CD4-positive, alpha-beta T cell (primary cell): ENCODE measurements at regions not wholly inside any gene's neighbourhood (a gene's known extent, or its start where the extent isn't known, plus 50 kb on each side); places are given as distances from the start of the nearest gene placed in this dataset.

Source experiments
- ATAC-seq: fragments of 200-7000 bp; cut with Tn5 transposase; one replicate; pipeline ENCODE4 v1.10.0; 2022; ENCODE audit warnings: mild to moderate bottlenecking; ENCODE audit not compliant: poor library complexity
- CTCF ChIA-PET: fragments of 350-600 bp; sonication (Branson Sonifier 250); formaldehyde crosslinking; loops from one replicate; lab custom pipeline; 2021; ENCODE audit warnings: antibody characterized with exemption, inconsistent platforms; lab: Charles Lee
- POLR2A ChIA-PET: fragments of 350-600 bp; sonication (Branson Sonifier 250); formaldehyde crosslinking; loops from one replicate; lab custom pipeline; 2021; ENCODE audit warnings: antibody characterized with exemption, inconsistent platforms; lab: Charles Lee
- DNase-seq, 14 experiments: peaks; one replicate each; pipeline ENCODE4 v3.0.0-alpha.2; 2013 to 2020; ENCODE audit warnings: mixed read lengths in 2 of 14
- H3K27ac ChIP-seq, 2 donors: one replicate each; pipeline versions ENCODE4 v1.5.1 to v1.7.0; 2013; ENCODE audit warnings: low read length in 2 of 2, low read depth in 1 of 2, mild to moderate bottlenecking in 1 of 2
- H3K27me3 ChIP-seq, 2 experiments: 1 replicate in 1 of 2; 2 replicates in 1 of 2; pipeline versions ENCODE4 v1.6.1 to v1.7.0; 2013; ENCODE audit warnings: low read length in 2 of 2, control low read depth in 1 of 2, mild to moderate bottlenecking in 1 of 2, moderate library complexity in 1 of 2; ENCODE audit not compliant: insufficient read depth in 2 of 2, control insufficient read depth in 1 of 2
- H3K36me3 ChIP-seq: one replicate; pipeline ENCODE4 v1.6.1; 2013; ENCODE audit warnings: low read length, control low read depth; ENCODE audit not compliant: insufficient read depth
- H3K4me1 ChIP-seq: one replicate; pipeline ENCODE4 v1.6.1; 2013; ENCODE audit warnings: low read length, control low read depth; ENCODE audit not compliant: insufficient read depth
- H3K4me3 ChIP-seq: one replicate; pipeline ENCODE4 v1.5.1; 2013; ENCODE audit warnings: mild to moderate bottlenecking, low read length, moderate library complexity
- H3K9me3 ChIP-seq, 2 experiments: 1 replicate in 1 of 2; 2 replicates in 1 of 2; pipeline versions ENCODE4 v1.6.1 to v1.7.0; 2013; ENCODE audit warnings: low read length in 2 of 2, mild to moderate bottlenecking in 2 of 2, control low read depth in 1 of 2, moderate library complexity in 1 of 2; ENCODE audit not compliant: control insufficient read depth in 1 of 2, insufficient read depth in 1 of 2
- H3K27ac Mint-ChIP-seq: one replicate; pipeline ENCODE4 v1.8.0; 2020; ENCODE audit warnings: mixed read lengths
- H3K27me3 Mint-ChIP-seq: one replicate; pipeline ENCODE4 v1.8.0; 2021; ENCODE audit warnings: mixed read lengths
- H3K36me3 Mint-ChIP-seq: one replicate; pipeline ENCODE4 v1.8.0; 2021; ENCODE audit warnings: low read depth, mixed read lengths
- H3K4me1 Mint-ChIP-seq: one replicate; pipeline ENCODE4 v1.8.0; 2021; ENCODE audit warnings: low read depth, mixed read lengths
- H3K4me3 Mint-ChIP-seq: one replicate; pipeline ENCODE4 v1.8.0; 2020; ENCODE audit warnings: mild to moderate bottlenecking, mixed read lengths
- H3K9me3 Mint-ChIP-seq: one replicate; pipeline ENCODE4 v1.8.0; 2020; ENCODE audit warnings: mixed read lengths
- intact Hi-C, 2 experiments: fragments of 100-400 bp; cut with DNase I in 1 of 2; cut with micrococcal nuclease in 1 of 2; formaldehyde crosslinking; loops; one replicate each; pipeline versions ENCODE4 v1.15.1 to v1.9.0; 2023 to 2025; cut with DNase I, micrococcal nuclease
- TF ChIP-seq, protein P1 (sequence below): fragments of 200-600 bp; IDR thresholded peaks from one replicate; pipeline ENCODE4 v1.8.0; 2022; ENCODE audit warnings: antibody characterized with exemption, mild to moderate bottlenecking

- DNase-seq (no peak), ATAC-seq (no peak)
- Histone ChIP-seq H3K9me3 (no peaks in the 10 kb centered on the region), H3K36me3 (no peaks in the 10 kb centered on the region), H3K4me1 (no peaks in the 10 kb centered on the region), H3K27me3 (no peaks in the 10 kb centered on the region), H3K4me3 (no peak overlapping the region), H3K27ac (no peak overlapping the region)
- H3K27ac Mint-ChIP-seq = no peak overlapping the region
- H3K4me3 Mint-ChIP-seq = no peak overlapping the region
- H3K4me1 Mint-ChIP-seq = no peaks in the 10 kb centered on the region
- H3K36me3 Mint-ChIP-seq = no peaks in the 10 kb centered on the region
- CTCF ChIA-PET = no interaction called here
- POLR2A ChIA-PET = no interaction called here
- TF ChIP-seq, protein P1, sequence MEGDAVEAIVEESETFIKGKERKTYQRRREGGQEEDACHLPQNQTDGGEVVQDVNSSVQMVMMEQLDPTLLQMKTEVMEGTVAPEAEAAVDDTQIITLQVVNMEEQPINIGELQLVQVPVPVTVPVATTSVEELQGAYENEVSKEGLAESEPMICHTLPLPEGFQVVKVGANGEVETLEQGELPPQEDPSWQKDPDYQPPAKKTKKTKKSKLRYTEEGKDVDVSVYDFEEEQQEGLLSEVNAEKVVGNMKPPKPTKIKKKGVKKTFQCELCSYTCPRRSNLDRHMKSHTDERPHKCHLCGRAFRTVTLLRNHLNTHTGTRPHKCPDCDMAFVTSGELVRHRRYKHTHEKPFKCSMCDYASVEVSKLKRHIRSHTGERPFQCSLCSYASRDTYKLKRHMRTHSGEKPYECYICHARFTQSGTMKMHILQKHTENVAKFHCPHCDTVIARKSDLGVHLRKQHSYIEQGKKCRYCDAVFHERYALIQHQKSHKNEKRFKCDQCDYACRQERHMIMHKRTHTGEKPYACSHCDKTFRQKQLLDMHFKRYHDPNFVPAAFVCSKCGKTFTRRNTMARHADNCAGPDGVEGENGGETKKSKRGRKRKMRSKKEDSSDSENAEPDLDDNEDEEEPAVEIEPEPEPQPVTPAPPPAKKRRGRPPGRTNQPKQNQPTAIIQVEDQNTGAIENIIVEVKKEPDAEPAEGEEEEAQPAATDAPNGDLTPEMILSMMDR = no peak
- no peaks in the 10 kb centered on the region for H3K9me3 Mint-ChIP-seq
- intact Hi-C loops = no loop called here
- no peaks in the 10 kb centered on the region for H3K27me3 Mint-ChIP-seq
Measured at GRCh38 chr4:128416921-128417320, 129.3 kb upstream of the PGRMC2 start.

- CTCF ChIA-PET = no interaction called here
- H3K4me1 Mint-ChIP-seq = no peaks in the 10 kb centered on the region
- H3K4me3 ChIP-seq = no peak overlapping the region
- no peak overlapping the region for H3K27ac Mint-ChIP-seq
- no peaks in the 10 kb centered on the region for H3K27me3 Mint-ChIP-seq
- TF ChIP-seq, protein P1 = no peak
- H3K27me3 ChIP-seq = no peaks in the 10 kb centered on the region
- no peak overlapping the region for H3K4me3 Mint-ChIP-seq
- H3K36me3 Mint-ChIP-seq = peaks cover 7% of the 10 kb centered on the region
- H3K9me3 Mint-ChIP-seq = peaks cover 3% of the 10 kb centered on the region
- no peaks in the 10 kb centered on the region for H3K36me3 ChIP-seq
- no peak for DNase-seq
- no peaks in the 10 kb centered on the region for H3K4me1 ChIP-seq
- intact Hi-C loops = no loop called here
- no peak for ATAC-seq
- H3K27ac ChIP-seq = no peak overlapping the region
- POLR2A ChIA-PET = no interaction called here
- no peaks in the 10 kb centered on the region for H3K9me3 ChIP-seq
Measured at GRCh38 chr4:128410037-128410436, 122.4 kb upstream of the PGRMC2 start.

- Mint-ChIP-seq H3K27ac (no peak overlapping the region), H3K4me1 (no peaks in the 10 kb centered on the region), H3K36me3 (peaks cover 21% of the 10 kb centered on the region), H3K4me3 (no peak overlapping the region), H3K27me3 (no peaks in the 10 kb centered on the region), H3K9me3 (peaks cover 12% of the 10 kb centered on the region)
- no peak for ATAC-seq
- Histone ChIP-seq H3K4me3 (no peak overlapping the region), H3K4me1 (no peaks in the 10 kb centered on the region), H3K27ac (no peak overlapping the region), H3K36me3 (no peaks in the 10 kb centered on the region), H3K27me3 (no peaks in the 10 kb centered on the region), H3K9me3 (peaks cover 0 to 5% of the 10 kb centered on the region in 2 experiments)
- POLR2A ChIA-PET = no interaction called here
- intact Hi-C loops = no loop called here
- TF ChIP-seq, protein P1 = no peak
- DNase-seq = no peak
- CTCF ChIA-PET = no interaction called here
Measured at GRCh38 chr4:128403586-128403985, 116.0 kb upstream of the PGRMC2 start.
